NCI-H146 treated with DMSO at 0.1 percent for 48 hours (cell line): ENCODE measurements at regions not wholly inside any gene's neighbourhood (a gene's known extent, or its start where the extent isn't known, plus 50 kb on each side); places are given as distances from the start of the nearest gene placed in this dataset.
"Not testable (repeated sequence)": the region's sequence is repeated elsewhere in the genome, so short reads cannot be mapped to it uniquely, and the experiment has no call there.

ENCODE experiments used
- DNase-seq: peaks from one replicate; lab custom pipeline; 2025; ENCODE audit not compliant: unreplicated experiment; lab: John Stamatoyannopoulos, UW

GRCh38 chr6:68032217-68032616, 602.9 kb upstream of the ADGRB3 start:
- no peak for DNase-seq

DNA sequence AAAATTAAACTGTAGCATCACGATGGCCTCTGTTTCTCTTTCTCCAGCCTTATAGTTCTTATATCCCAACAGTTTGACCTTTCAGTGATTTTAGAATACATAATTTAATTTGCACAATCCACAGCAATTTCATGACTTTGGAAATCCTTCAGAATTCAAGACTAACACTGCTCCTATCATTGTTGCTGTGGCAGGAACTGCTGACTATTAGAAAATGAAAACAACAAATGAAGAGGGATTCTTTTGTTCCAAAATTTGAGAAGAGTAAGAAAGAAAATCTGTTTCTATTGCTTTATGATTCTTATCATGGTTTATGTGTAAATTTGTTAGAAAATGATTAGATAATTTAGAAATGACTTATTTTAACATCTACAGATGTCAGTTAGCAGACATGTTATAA, 604.0 kb upstream of the ADGRB3 start:
- no peak for DNase-seq

DNA sequence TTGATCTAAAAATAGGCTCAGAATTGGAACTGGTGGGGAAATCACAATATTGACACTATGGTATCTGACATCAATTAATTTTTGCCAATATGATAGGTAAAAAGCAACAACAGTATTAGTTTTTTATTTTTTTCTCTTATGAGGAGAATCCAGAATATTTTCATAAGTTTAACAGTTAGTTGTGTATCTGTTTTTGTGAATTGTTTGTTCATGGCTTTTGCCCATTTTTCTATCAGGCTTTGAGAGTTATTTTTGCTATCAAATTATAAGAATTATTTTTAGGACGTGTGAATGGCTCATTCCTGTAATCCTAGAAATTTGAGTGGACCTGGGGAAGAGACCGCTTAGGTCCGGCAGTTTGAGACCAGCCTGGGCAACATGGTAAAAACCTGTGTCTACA, 608.6 kb upstream of the ADGRB3 start:
- DNase-seq, result no peak

GRCh38 chr6:68025764-68026163, 609.3 kb upstream of the ADGRB3 start:
- DNase-seq, result no peak

DNA sequence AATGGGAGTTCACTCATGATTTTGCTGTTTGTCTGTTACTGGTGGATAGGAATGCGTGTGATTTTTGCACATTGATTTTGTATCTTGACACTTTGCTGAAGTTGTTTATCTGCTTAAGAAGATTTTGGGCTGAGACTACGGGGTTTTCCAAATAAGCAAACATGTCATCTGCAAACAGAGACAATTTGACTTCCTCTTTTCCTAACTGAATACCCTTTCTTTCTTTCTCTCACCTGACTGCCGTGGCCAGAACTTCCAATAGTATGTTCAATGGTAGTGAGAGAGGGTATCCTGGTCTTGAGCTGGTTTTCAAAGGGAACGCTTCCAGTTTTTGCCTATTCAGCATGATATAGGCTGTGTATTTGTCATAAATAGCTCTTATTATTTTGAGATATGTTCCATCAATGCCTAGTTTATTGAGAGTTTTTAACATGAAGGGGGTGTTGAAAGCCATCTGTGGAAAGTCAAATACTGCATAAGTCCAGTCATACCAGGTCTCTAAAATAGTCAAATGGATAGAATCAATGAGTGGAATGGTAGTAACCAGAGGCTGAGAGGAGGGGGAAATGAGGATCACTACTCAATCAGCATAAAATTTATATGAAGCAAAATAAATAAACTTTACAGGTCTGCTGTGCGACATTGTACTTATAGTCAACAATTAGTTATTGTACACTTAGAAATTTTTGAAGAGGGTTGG, 610.4 kb upstream of the ADGRB3 start:
- no peak for DNase-seq

DNA sequence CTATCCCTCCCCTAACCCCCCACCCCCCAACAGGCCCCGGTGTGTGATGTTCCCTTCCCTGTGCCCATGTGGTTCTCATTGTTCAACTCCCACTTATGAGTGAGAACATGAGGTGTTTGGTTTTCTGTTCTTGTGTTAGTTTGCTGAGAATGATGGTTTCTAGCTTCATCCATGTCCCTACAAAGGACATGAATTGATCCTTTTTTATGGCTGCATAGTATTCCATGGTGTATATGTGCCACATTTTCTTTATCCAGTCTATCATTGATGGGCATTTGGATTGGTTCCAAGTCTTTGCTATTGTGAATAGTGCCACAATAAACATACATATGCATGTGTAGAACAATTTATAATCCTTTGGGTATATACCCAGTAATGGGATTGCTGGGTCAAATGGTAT, 612.1 kb upstream of the ADGRB3 start:
- not testable (repeated sequence) for DNase-seq

- no peak for DNase-seq
These were observed 621.1 kb upstream of the ADGRB3 start for GRCh38 chr6:68013780-68014515.

DNA sequence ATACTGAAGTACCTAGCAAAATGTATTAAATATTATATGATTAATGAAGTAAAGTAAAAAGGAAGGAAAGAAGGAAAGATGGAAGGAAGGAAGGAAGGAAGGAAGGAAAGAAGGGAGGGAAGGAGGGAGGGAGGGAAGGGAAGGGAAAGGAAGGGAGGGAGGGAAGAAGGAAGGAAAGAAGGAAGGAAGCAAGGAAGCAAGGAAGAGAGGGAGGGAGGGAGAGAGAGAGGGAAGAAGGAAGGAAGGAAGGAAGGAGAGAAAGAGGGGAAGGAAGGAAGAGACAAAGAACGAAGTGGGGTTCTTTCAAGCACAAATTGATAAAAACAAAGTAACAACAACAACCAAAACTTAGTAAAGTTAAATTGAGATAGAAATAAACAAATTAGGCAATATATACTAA, 622.3 kb upstream of the ADGRB3 start:
- no peak for DNase-seq

DNA sequence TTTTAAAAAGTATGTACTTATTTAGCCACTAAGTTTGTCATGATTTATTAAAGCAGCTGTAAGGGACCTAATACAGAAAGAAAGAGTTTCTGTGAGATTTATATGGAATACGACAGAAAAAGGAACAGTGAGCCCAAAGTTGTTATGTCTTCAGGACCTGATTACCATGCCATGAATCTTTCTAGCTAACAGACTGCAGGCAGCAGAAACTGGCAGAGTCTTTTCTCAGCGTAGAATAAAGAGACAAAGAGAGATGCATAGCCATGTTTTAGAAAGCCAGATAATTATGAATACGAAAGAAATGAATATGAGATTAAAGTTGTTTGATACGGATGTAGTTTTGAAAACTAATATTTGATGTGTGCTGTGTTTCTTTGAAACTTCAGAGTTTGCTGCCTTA, 624.1 kb upstream of the ADGRB3 start:
- no peak for DNase-seq

DNA sequence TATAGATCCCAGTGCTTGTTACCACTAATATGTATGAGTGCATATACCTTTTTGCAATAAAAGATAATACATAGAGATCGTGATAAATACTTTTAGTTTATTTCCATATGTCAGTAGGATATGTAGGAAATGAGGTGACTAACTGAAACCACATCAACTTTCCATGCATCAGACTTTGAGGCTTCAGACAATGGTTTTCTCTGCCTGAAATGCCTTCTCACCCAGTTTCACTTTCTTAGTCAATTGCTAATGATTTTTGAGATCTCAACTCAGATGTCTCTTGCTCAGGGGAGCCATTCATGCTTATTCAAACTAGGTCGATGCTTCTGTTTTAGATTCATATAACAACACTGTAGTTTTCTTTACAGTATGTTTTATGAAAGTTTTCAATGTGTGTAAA, 626.6 kb upstream of the ADGRB3 start:
- DNase-seq, result no peak

GRCh38 chr6:68007717-68008116, 627.4 kb upstream of the ADGRB3 start:
- no peak for DNase-seq

GRCh38 chr6:67986694-67987232, 648.3 kb upstream of the ADGRB3 start:
- DNase-seq, result no peak

DNA sequence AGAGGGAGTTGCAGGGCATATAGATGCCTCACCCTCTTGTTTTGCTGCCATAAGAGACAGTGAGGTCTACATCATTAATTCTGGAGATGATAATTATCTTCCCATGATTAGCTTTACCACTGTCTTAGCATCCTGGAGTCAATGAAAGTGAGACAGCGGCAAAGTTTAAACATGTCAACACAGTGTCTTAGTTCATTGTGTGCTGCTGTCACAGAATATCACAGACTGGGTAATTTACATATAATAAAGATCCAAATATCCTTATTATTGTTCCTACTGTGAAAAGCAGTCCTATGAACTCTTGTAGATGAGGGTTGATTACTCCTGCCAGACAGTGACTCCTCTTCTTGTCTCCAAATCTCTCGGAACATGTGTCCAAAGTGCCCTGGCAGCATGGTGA, 658.6 kb upstream of the ADGRB3 start:
- DNase-seq, result no peak

- DNase-seq, result no peak
These were observed 660.2 kb upstream of the ADGRB3 start for GRCh38 chr6:67974931-67975330.

- DNase-seq, result no peak
These were observed 663.3 kb upstream of the ADGRB3 start for GRCh38 chr6:67971812-67972211.

- no peak for DNase-seq
These were observed 668.3 kb upstream of the ADGRB3 start for GRCh38 chr6:67966830-67967229.

DNA sequence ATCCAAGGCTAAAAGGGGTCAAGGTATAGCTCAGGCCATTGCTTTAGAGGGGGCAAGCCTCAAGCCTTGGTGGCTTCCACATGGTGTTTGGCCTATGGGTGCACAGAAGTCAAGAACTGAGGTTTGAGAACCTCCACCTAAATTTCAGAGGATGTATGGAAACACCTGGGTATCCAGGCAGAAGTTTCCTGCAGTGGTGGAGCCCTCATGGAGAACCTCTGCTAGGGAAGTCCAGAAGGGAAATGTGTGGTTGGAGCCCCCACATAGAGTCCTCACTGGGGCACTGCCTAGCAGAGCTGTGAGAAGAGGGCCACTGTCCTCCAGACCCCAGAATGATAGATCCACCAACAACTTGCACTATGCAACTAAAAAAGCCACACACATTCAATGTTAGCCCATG, 678.7 kb upstream of the ADGRB3 start:
- no peak for DNase-seq

DNA sequence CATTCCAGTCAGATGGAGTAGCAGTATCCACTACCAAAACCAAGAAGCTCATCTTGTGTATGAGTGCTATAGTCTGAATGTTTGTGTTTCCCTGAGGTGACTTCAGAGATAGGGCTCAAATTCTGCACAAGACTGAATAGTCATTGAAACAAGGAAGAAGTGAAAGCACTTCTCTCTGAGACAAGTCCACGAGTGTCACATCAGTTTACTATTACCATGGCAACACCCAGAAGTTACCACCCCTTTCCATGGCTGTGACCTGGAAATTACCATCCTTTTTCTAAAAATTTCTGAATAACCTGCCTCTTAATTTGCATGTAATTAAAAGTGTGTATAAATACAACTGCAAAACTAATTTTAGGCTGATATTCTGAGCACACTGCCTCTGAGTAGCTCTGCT, 682.1 kb upstream of the ADGRB3 start:
- DNase-seq, result no peak

DNA sequence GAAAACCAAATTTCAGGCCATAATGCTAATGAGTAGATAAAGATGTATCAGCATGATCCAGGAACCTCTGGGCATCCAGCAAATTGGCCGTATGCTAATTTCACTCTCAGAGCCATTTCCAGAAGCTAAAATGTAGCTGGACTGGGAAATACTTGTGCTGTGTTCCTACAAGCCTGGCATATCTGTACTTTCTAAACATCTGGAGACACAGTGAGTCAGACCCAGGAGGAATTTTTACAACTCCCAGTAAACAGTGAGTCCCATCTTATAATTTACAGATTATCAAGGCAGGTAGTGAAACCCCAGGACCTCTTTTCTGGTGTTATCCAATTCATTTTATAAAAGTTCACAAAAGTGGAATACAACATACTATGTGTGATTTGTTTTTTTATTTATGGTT, 683.0 kb upstream of the ADGRB3 start:
- DNase-seq, result no peak

GRCh38 chr6:67947762-67948161, 687.3 kb upstream of the ADGRB3 start:
- not testable (repeated sequence) for DNase-seq

GRCh38 chr6:67935976-67936477, 699.1 kb upstream of the ADGRB3 start:
- no peak for DNase-seq

DNA sequence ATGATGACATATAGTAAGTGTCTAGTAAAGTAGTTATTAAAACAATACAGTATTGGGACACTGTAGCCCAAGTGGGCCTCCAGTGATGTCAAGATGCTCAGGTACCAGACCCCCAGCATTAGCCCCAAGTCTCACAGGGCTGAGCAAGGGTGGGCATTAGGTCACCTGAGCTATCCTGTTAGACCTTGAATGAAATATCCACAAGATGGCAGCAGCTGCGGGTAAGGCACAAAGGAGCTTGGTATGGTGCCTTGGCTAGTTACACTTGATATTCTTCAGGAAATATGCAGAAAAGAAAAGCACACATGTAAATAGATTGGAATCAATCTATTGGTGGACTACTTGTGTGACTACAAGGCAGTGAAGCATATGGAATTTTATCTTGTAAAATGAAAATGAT, 701.8 kb upstream of the ADGRB3 start:
- no peak for DNase-seq
